GM18502 (cell line): ENCODE measurements at regions not wholly inside any gene's neighbourhood (a gene's known extent, or its start where the extent isn't known, plus 50 kb on each side); places are given as distances from the start of the nearest gene placed in this dataset.
"Not testable (repeated sequence)": the region's sequence is repeated elsewhere in the genome, so short reads cannot be mapped to it uniquely, and the experiment has no call there.

ENCODE experiments used
- ATAC-seq: cut with Tn5 transposase; IDR thresholded peaks from one replicate; pipeline ENCODE4 v1.9.1; 2021; ENCODE audit warnings: mild to moderate bottlenecking; ENCODE audit not compliant: unreplicated experiment, poor library complexity

DNA sequence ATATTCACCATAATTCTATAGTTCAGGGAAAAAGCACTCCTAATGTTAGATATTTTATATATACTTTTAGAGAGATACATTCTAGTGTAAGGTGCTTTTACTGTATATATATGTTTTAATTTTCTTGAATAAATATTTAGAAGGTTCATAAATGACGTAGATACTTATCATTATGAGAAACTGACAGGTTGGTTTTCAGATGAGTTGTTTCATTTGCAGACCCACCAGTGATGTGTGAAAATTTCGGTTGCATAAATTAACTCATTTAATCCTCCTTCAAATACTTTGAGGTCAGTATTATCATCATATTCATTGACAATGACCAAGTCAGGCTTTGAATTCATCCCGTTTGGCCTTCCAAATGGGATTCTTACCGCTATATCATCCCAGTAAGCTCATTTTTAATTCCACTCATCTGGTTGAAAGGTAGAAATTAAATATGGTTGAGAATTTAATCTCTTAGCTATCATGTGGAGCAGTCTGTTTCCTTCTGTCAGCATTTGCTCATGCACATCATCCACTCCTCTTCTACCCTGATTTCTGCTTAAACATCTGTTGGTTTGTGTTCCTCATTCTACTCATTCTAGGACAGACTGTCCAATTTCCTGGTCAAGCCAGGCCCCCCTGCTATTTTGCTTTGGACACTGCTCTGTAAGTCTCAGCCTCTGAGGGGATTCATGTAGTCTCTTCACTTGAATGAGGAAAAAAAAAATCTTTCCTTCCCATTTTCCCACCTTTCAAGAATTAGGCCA lies 1156.6 kb downstream of the PLA2G4A start:
- ATAC-seq, result peak; percentile 42

DNA sequence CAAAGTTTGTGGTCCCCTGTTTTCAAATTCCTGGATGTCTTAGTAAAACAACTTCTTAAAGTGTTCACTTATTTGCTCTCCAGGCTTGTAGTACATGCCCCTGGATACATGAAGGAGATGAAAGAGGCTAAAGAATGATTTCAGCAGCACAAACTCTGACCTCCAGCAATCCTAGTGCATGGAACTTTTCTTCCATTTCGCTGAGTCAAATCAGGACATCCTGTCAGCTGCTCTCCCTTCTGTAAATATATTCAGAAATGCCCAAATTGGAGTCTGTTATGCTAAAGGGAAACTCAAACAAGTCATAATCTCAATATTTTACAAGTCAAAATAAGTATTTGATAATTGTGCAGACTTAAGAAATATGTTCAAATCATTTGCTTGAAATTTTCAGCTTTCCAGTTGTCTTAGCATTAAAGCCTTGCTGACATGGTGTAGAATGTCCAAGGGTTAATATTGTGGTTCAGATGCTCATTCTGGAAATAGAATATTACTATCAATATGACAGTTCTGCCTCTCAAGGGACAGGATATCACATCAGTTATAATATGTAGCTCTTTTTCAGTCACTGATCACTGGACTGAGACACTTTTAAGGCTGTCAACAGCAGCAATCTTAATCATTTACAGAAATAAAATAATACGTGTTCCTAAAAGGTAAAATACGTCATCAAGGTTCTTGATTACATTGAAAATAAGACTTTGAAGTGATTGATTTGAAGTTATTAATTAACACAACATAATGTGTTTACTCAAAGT lies 1157.3 kb downstream of the PLA2G4A start:
- peak; percentile 77 for ATAC-seq

DNA sequence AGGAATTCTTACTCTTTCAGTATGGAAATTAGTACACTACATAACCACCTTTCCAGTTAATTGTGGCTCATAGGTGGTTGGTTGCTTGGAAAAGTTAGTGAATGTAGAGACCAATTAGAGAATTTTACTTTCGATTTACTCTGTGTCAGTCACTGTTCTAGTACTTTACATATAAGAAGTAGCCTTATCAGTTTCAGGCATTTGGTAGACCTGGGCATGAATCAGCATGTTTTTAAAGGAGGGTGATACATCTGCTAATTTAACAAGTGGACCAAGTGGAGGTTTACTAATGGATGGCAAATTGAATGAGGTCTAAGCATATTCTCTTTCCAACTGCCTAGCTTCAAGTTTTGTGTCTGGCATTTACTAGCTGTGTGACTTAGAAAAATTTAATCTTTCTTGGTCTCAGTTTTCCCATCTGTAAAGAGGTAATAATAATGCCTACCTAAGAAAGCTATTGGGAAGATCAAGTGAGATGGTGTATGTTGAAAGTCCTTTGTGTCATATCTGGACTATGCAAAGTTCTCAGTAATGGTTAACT lies 1158.6 kb downstream of the PLA2G4A start:
- peak; percentile 35 for ATAC-seq

DNA sequence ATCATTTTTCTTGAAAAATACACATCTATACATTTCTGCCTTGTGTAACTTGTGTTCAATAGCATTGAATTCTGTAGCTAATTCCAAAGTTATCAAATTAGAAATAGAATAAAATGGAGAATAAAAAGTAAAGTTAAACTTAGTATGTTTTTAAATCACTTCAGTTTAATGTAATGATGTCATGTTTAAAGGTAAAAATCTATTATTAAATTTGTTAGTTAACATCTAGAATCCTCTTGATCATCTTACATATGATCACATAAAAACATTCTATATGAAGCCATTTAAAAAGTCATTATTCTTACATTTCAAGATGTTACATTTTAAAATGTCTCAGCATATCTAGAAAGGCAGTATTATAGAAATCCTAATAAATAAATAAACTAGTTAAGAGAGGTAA lies 1163.2 kb downstream of the PLA2G4A start:
- ATAC-seq, result no peak

DNA sequence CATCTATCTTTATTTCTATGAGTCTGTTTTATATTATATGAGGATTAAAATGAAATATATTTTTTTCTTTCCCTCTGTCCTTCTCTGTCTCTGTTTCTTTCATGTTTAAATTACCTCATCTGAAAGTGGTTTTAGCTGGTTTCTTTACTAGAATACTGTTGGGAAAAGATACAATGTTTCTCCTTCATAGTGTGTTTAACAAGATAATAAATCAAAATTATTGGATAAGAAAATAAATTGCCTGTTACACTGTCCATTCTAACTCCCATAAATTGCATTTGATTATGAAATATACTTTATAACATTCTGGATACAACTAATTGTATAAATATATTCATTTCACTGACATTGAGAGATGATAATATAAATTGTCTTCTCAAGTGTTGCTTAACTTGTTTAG lies 1168.0 kb downstream of the PLA2G4A start:
- no peak for ATAC-seq

DNA sequence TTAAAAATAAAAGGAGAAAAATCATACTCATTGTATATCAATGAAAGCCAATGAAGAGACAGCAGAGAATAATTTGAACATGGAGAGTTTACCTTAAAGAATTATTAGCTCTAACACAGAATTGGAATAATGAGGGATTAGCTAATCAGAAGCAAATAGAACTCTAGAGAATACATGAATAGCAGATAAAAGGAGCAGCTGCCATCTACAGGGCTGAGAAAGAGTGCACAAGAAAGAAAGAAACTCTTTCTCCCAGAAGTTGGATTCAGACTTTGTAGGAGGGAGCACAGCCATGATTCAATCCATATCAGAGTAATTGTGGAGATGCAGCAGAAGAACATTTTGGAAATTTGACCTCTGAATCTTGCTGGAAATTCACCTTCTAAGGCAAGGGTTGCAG lies 1171.2 kb downstream of the PLA2G4A start:
- ATAC-seq, result no peak

DNA sequence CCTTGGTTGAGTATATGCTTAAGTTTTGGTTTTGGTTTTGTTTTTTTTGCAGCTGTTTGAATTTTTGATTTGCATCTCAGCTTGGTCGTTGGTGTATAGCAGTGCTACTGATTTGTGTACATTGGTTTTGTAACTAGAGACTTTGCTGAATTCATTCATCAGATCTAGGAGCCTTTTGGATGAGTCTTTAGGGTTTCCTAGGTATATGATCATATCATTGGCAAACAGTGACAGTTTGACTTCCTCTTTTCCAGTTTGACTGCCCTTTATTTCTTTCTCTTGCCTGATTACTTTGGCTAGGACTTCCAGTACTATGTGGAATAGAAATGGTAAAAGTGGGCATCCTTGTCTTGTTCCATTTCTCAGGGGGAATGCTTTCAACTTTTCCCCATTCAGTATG lies 1174.9 kb downstream of the PLA2G4A start:
- ATAC-seq, result not testable (repeated sequence)

DNA sequence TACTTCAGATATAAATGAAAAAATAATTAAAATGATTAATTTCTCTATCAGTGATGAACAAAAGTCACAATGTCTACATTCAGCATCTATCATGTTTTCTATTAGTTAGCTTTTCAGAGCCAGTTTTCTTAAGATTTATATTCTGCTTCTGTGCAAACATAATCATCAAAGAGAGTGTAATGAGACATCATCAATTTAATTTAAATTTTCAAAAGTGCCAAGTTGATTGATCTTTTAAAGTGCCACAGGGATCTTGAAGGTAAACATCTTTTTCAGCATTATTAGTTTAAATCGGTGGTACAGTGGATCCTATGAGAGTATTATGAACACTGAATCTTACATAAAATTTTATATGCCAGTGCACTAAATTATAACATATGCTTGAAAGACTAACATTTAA lies 1176.1 kb downstream of the PLA2G4A start:
- ATAC-seq, result no peak

DNA sequence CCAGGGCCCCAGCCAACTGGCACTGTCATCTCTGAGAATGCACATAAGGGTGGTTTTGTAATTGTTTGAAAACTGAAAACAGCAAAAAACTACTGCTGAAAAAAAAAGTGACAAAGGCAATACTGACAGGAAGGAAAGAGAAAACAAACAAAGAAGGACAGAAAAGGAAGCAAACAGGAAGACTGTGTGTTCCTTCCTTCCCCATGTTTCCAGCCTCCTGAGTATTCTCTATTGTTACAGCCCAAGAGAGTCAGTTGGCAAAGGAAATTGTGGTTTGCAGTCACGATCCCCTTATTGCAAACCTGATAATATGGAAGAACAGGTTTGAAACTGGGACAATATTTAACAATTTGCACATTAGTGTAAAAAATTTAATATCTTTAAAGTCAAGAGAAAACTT lies 1177.6 kb downstream of the PLA2G4A start:
- no peak for ATAC-seq

DNA sequence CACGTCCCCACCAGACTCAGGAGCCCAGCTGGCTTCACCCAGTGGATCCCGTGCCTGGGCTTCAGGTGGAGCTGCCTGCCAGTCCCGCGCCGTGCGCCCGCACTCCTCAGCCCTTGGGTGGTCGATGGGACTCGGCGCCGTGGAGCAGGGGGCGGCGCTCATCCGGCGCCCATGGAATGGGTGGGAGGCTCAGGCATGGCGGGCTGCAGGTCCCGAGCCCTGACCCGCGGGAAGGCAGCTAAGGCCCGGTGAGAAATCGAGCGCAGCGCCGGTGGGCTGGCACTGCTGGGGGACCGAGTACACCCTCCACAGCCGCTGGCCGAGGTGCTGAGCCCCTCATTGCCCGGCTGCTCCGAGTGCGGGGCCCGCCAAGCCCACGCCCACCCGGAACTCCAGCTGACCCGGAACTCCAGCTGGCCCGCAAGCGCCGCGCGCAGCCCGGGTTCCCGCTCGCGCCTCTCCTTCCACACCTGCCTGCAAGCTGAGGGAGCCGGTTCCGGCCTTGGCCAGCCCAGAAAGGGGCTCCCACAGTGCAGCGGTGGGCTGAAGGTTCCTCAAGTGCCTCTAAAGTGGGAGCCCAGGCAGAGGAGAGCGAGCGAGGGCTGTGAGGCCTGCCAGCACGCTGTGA lies 1184.6 kb downstream of the PLA2G4A start:
- not testable (repeated sequence) for ATAC-seq

DNA sequence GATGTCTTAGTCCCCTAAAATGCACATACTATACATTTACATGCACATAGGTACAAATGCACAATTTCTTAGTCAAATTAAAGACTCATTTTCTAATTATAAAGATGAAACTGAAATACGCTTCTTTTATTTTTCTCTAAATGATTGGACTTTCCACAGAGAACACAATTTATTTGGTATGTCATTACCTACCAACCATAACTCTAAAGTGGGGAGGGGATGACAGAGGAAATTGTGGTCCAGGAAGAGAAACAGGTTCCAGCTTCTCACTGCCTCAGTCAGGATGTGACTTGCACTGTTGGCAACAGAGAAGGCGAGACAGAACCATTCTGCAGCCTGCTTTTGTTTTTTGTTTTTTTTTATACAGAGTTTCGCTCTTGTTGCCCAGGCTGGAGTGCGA lies 1189.2 kb downstream of the PLA2G4A start:
- ATAC-seq, result no peak

DNA sequence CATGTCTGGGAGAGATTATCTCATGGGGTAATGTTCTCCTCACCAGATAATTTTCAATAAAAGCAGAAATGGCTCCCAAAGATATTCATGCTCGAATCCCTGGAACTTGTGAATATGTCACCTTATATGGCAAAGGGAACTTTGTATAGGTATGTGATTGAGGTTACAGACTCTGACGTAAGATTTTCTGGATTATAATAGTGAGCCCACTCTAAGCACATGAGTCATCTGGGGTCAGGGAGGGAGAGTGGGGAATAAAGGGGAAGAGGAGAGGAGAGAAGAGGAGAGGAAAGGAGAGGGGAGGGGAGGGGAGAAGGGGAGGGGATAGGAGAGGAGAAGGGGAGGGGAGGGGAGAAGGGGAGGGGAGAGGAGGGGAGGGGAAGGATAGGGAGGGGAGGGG lies 1193.9 kb downstream of the PLA2G4A start:
- ATAC-seq, result no peak

DNA sequence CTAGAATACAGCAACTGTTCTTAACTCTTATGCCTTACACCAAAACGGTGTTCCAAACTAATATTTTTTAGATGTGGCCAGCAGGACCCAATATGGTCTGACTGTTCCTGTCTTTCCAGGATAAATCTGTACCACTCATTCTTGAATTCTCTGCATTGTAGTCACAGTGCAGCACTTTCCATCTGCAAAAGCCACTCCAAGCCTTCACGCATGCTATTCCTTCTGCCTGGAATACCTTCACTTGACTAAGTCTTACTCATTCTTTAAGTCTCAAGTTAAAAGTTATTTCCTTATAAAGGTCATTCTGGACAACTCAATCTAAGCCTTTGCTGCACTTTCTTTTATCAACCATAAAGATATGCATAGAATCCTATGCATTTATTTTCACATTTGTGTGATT lies 1194.5 kb downstream of the PLA2G4A start:
- ATAC-seq, result no peak

DNA sequence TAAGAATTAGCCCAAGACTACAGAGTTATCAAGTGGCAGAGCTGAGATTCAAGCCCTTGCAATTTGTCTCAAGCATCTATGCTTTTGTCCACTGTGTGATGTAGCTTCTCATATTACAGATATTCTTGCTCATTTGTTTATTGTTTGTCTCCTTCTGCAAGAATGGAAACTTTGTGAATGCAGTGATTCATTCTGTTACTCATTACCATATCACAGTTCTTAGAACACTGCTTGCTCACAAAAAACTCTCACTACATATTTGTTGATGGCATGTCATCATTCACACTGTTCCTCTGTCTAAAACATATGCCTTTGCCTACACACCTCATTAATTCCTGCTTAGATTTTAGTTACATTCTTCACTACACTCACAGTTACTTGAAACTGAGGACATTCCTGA lies 1198.9 kb downstream of the PLA2G4A start:
- ATAC-seq, result peak; percentile 82

DNA sequence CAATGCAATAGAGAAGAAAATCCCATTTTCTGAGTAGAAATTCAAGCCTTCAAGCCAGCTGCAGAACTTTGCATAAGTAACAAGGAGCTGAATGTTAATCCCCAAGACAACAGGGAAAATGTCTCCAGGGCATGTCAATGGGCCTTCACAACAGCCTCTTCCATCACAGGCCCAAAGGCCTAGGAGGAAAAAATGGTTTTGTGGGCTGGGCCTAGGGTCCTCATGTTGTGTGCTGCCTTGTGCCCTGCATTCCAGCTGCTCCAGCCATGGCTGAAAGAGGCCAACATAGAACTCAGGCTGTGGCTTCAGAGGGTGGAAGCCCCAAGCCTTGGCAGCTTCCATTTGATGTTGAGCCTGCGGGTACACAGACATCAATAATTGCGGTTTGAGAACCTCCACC lies 1208.8 kb downstream of the PLA2G4A start:
- not testable (repeated sequence) for ATAC-seq

DNA sequence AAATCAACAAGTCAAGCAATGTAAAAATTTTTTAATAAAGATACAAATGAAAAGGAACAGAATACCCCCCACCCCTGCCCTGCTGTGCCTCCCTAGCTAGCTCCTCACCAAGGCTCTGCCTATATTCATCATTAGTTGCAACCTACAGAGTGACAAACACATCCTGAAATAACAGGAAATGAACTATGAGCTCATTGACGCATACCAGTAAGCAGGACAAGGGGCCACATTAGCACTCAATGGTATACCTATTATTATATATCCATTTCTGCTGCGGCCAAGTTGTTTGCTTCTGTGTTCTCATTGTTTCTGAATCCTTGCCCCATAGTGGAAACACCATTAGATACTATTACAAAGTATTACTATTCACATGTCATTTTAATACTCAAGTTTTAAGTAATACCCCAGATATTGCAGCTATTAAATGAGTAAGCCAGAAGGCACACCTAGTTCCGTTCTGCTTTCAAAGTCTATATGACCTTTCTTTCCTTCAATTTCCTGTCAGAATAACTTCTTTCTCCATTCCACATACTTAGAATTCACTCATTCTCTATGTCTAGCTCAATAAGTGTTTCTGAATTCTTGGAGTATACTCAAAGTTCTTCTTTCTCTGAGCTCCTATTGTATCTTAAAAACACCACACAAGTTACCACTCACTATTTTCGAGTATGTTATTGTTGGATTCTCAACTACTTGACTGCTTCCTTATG lies 1214.9 kb downstream of the PLA2G4A start:
- ATAC-seq, result no peak

DNA sequence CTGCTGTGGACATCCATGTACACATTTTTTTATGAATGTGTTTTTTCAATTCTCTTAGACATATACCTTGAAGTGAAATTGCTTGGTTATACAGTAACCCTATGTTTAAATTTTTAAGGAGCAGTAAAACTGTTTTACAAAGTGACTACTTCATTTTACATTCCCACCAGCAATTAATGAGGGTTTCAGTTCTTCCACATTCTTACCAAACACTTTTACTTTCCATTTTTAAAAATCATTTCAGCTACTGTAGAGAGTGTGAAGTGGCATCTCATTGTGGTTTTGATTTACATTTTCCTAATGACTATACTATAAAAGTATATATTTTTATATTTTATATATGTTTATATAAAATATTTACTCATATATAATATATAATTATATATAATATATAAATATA lies 1221.5 kb downstream of the PLA2G4A start:
- no peak for ATAC-seq

DNA sequence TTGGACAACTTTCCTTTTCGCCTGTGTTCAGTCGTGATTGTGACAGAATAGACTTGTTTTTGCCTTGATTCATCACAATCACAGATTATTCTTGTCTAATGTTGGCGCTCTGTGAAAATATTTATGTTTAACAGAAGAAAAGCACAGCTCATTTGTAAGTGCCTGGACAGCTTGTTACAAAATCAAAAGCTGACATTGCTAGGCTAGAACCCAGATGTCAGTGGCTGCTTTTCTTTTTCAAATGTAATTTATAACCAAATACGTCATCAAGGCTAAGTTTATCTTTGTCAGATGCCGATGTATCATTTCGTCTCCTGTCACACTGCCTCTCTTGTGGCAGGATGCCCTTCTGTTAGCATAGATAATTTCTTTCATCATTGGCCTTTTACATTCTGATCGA lies 1227.3 kb downstream of the PLA2G4A start:
- ATAC-seq, result no peak

DNA sequence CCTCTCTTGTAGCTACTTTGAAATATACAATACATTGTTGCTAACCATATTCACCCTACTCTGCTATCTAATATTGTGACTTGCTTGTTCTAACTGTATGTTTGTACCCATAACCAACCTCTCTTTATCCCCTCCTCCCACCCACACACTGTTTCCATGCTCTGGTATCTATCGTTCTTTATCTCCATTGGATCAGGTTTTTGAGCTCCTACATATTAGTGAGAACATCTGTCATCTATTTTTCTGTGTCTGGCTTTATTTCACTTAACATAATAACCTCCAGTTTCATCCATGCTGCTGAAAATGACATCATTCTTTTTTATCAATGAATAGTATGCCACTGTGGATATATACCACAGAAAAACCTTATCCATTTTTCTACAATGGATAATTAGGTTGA lies 1230.1 kb downstream of the PLA2G4A start:
- ATAC-seq, result no peak

DNA sequence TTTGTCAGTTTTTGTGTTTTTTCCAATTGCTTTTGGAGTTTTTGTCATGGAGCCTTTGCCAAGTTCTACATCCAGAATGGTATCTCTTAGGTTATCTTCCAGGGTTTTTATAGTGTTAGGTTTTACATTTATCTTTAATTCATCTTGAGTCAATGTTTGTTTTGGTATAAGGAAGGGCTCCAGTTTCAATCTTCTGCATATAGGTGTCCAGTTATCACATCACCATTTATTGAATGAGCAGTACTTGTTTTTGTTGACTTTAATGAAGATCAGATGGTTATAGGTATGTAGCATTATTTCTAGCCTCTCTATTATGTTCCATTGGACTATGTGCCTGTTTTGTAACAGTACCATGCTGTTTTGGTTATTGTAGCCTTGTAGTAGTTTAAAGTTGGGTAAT lies 1233.1 kb downstream of the PLA2G4A start:
- ATAC-seq, result no peak

DNA sequence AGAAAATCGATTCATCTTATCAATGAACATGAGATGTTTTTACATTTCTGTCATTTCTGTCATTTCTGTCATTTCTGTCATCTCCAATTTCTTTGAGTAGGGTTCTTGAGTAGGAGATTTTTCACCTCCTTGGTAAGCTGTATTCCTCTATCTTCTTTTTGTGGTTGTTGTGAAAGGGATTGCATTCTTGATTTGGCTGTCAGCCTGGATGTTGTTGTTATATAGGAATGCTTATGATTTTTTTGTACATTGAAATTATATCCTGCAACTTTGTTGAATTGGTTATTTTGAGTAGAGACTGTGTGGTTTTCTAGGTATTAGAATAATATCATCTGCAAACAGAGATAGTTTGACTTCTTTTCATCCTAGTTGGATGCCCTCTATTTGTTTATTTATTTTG lies 1233.7 kb downstream of the PLA2G4A start:
- no peak for ATAC-seq
